Activated naive CD4-positive, alpha-beta T cell treated with Interleukin-2 at 50 U/mL for 16 hours (primary cell): ENCODE measurements at regions not wholly inside any gene's neighbourhood (a gene's known extent, or its start where the extent isn't known, plus 50 kb on each side); places are given as distances from the start of the nearest gene placed in this dataset.
"Not testable (repeated sequence)": the region's sequence is repeated elsewhere in the genome, so short reads cannot be mapped to it uniquely, and the experiment has no call there.

Source experiments
- DNase-seq: peaks from one replicate; pipeline ENCODE4 v3.0.0-alpha.2; 2020

- no peak for DNase-seq
Observed at GRCh38 chr14:58912287-58912686, 274.5 kb downstream of the DACT1 start.

GRCh38 chr14:58912799-58913432 lies 275.2 kb downstream of the DACT1 start:
- DNase-seq = no peak

GRCh38 chr14:58914279-58914855 lies 274.1 kb upstream of the DAAM1 start:
- DNase-seq = no peak

GRCh38 chr14:58915646-58916045 lies 272.8 kb upstream of the DAAM1 start:
- DNase-seq = no peak

GRCh38 chr14:58918066-58918738 lies 270.3 kb upstream of the DAAM1 start:
- DNase-seq = no peak

- no peak for DNase-seq
Observed at GRCh38 chr14:58919217-58919616, 269.2 kb upstream of the DAAM1 start.

- no peak for DNase-seq
Observed at GRCh38 chr14:58920230-58920629, 268.2 kb upstream of the DAAM1 start.

- not testable (repeated sequence) for DNase-seq
Observed at GRCh38 chr14:58922201-58922940, 266.1 kb upstream of the DAAM1 start.

- DNase-seq = no peak
Observed at GRCh38 chr14:58923751-58924405, 264.6 kb upstream of the DAAM1 start.

GRCh38 chr14:58941629-58942028 lies 246.8 kb upstream of the DAAM1 start:
- DNase-seq = no peak

- no peak for DNase-seq
Observed at GRCh38 chr14:58942516-58942915, 246.0 kb upstream of the DAAM1 start.

GRCh38 chr14:58944343-58944967 lies 244.0 kb upstream of the DAAM1 start:
- no peak for DNase-seq

GRCh38 chr14:58944968-58945356 lies 243.5 kb upstream of the DAAM1 start:
- DNase-seq = no peak

- no peak for DNase-seq
Observed at GRCh38 chr14:58946431-58946830, 242.0 kb upstream of the DAAM1 start.

GRCh38 chr14:58947156-58947555 lies 241.3 kb upstream of the DAAM1 start:
- no peak for DNase-seq

GRCh38 chr14:58947814-58948445 lies 240.5 kb upstream of the DAAM1 start:
- DNase-seq = no peak

- DNase-seq = no peak
Observed at GRCh38 chr14:58950555-58950954, 237.9 kb upstream of the DAAM1 start.

GRCh38 chr14:58951143-58951542 lies 237.3 kb upstream of the DAAM1 start:
- no peak for DNase-seq

- DNase-seq = no peak
Observed at GRCh38 chr14:58954052-58954451, 234.4 kb upstream of the DAAM1 start.

- DNase-seq = no peak
Observed at GRCh38 chr14:58954901-58955861, 233.3 kb upstream of the DAAM1 start.
